GM21390 (cell line): ENCODE measurements at regions not wholly inside any gene's neighbourhood (a gene's known extent, or its start where the extent isn't known, plus 50 kb on each side); places are given as distances from the start of the nearest gene placed in this dataset.
A peak's percentile ranks its signal among the peaks of the same experiment; 100 is the strongest.

Experiments
- ATAC-seq: cut with Tn5 transposase; IDR thresholded peaks from one replicate; pipeline ENCODE4 v1.9.1; 2021; ENCODE audit not compliant: unreplicated experiment

DNA sequence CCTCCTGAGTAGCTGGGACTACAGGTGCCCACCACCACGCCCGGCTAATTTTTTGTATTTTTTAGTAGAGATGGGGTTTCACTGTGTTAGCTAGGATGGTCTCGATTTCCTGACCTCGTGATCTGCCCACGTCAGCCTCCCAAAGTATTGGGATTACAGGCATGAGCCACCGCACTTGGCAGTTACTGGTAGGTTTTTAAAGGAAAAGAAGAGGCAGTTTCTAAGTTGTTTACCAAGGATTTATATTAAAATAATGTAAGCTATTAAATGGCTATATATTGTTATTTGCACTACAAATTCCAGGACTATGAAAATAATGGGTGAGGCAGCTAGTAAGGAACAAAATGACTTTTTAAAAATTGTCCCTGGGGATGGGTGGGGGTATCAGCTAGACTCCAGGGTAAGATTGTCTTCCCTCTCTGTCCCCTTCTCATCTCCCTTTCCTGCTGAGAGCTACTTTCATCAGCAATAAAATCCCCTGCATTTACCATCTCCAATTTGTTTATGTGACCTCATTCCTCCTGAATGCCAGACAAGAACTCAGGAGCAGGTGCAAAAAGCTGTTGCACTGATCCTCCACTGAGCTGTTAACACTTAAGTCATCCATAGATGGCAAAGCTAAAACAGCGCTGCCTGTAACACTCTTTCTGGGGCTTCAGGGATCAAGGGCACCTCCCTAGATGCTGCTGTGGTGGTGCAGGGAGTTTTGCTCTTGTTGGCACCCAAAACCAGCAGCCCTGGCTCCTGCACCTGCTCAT is 165.2 kb downstream of the ZPLD1 start:
- ATAC-seq: no peak

DNA sequence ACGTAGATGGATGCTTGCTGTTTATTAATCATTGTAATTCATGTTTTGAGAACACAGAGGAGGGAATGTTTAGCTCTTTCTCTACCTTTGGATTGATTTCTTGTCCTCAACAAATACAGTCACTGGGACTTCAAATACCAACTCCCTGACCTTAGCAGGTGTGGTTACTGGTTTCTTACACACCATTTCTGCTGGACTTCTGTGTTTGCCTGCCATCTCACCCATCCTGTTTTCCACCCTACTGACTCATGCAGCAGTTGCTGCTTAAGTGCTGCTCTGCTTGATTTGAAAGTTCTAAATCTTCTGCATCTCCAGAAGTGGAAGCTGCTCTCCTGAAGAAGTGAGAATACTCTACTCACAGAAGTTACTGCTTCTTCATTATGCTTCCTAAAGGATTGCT is 170.3 kb downstream of the ZPLD1 start:
- no peak for ATAC-seq

DNA sequence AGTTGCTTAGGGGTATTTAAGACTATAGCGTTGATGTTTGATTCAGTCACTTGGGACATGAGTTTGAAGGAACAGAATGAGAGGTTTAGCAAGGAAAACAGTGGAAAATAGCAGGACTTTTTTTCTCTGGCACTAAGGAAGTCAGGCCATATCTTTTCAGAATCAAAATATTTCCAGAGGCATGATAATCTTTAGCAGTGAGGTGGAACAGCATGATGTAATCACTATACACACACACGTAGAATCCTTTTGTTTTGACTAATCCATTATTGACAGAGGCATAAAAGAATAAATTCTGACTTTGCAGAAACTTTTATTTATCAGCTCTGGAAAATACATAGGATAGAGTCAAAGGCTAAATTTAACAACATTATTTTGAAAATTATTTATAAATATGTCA is 174.1 kb downstream of the ZPLD1 start:
- no peak for ATAC-seq

GRCh38 chr3:102614021-102614569 is 179.3 kb downstream of the ZPLD1 start:
- no peak for ATAC-seq

GRCh38 chr3:102614585-102614984 is 179.8 kb downstream of the ZPLD1 start:
- no peak for ATAC-seq

- ATAC-seq: no peak
These were observed 182.6 kb downstream of the ZPLD1 start for GRCh38 chr3:102617381-102617780.

DNA sequence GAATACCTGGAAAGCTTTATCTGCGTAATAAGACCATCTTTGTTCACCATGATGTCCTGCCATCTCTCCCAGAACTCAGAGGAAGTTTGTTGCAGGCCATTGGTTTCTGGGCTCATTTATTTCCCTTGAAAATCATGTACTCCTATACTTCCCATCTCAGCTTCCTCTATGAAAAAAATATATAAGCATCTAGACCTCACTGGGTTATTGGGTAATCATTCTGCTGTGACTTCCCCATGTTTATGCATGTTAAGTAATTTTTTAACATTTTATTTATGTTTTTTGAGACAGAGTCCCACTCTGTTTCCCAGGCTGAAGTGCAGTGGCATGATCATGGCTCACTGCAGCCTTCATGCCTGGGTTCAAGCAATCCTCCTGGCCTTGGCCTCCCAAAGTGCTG is 184.5 kb downstream of the ZPLD1 start:
- ATAC-seq: no peak

DNA sequence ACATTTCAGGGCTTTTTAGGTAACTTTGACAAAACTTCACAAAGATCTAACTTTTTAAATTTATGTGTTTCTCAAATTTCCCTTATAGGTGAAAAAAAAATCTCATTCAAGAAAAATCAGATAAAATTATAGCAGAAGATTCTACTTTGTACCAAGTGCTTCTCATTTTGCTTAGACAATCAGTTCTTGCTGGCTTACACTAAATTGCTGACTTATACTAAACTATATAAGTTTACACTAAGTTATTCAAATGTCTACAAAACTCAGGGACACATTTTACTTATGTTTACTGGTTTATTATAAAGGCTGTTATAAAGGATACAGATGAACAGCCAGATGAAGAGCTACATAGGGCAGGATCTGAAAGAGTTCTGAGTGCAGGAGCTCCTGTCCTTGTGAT is 195.1 kb downstream of the ZPLD1 start:
- ATAC-seq: no peak

DNA sequence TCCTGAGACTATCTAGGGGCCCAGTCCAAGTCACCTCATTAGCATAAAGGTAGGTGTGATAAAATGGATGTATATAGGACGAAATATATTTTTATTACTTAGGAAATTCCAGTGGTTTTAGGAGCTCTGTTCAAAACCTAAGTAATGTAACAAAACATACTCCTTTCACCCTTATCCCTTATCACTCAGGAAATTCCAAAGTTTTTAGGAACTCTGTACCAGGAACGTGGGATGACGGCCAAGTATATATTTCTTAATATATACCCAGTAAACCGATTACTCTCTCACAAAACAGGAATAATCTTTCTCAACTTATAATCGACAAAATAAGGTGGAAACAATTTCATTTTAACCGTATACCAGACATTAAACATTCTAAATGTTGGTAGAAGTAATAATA is 195.7 kb downstream of the ZPLD1 start:
- no peak for ATAC-seq

DNA sequence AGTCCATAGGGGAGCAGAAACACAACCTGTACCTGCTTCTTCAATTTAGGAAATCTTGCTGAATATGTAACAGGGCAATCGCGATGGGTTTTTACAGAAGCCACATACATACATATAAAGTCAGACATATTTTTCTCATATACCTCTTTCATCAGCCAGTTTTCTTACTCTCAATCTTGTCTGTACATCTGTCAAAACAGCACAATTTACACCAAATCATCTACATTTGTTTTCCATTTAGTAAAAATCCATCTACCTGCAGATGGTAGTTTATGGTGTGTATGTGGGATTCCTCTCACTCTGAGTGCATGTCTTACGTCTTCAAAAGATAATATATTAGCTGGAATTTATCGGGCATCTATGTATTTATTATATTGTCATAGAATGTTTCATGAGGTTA is 208.7 kb downstream of the ZPLD1 start:
- ATAC-seq: no peak

- no peak for ATAC-seq
These were observed 211.7 kb downstream of the ZPLD1 start for GRCh38 chr3:102646557-102646956.

DNA sequence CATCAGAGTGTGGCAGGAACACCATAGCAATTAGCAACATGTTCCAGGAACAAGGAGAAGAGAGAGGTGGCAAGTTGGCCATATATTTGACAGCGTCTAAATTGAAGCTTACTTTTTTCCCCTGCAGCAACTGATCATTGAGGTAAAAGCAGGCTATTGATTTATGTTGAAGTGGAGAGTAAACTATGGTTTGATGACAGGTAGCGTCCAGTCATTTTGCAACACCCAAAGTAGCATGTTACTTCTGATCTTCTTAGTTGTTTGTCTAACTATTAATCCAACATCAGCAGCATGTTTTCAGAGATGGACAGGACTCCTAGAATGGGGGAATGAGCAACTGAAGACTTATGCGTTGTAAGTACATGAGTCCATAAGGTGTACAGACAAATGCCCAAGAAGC is 225.8 kb downstream of the ZPLD1 start:
- no peak for ATAC-seq

DNA sequence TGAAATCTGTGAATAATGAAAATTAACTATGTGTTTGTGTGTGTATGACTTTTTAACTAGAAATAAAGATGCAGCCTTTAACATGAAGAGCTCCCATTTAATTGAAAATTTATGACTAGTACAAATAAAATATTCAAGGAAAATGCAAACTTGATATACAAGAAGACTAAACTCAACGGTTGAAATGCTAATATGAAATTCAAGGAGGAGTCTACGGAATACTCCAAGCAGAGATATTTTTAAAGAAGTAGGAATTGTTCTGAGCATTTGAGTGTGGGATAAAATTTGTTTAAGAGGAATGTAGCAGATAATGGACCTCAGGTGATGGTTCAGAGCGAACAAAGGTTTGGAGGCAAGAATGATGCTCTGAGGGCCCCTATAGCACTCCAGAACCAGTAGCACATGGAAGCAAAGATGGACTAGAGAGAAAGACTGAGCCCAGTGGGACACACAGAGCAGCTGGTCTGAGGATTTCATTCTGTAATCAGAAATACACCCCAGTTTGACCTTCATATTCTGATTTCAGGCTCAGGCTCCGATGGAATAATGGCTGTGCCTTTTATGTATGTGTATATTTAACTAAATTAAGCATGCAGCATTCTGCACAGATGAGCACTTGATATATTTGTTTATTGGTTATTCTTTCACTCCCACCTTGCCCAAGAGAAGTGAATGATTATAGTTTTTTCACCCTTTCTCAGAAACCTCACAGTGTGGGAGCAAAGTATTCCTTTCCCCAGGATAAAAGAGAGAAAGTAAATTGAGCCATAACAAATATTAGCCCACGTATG is 227.1 kb downstream of the ZPLD1 start:
- no peak for ATAC-seq

DNA sequence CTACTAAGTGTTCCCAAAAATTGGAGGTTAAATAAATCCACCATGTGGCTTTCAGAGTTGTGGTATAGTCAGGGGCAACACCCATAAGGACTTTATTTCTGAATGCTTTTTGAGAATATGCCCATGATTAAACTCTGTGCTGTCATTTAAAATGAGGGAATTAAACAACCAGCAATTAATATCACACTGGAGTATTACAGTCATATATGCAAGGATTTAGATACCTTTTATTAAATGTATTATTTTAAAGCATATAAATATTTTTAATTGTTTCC is 227.6 kb downstream of the ZPLD1 start:
- no peak for ATAC-seq

- ATAC-seq: no peak
These were observed 229.3 kb downstream of the ZPLD1 start for GRCh38 chr3:102664126-102664525.

DNA sequence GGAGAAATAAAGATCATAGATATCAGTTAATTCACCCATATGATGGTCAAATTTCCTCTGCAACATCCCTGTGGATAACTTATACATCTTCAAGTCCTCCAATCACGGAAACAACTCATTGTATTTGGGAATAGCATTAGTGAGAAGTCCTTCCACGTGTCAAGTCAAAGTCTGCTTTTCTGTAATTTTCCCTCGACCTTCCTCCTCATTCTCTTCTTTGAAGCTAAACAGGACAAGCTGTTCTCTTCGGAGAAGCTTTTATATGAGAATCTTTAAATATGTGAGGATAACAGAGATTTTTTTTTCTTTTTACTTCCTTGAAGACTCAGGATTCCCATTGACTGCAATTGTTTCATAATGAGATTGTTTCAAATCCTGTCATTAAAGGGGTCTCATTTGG is 230.4 kb downstream of the ZPLD1 start:
- no peak for ATAC-seq

DNA sequence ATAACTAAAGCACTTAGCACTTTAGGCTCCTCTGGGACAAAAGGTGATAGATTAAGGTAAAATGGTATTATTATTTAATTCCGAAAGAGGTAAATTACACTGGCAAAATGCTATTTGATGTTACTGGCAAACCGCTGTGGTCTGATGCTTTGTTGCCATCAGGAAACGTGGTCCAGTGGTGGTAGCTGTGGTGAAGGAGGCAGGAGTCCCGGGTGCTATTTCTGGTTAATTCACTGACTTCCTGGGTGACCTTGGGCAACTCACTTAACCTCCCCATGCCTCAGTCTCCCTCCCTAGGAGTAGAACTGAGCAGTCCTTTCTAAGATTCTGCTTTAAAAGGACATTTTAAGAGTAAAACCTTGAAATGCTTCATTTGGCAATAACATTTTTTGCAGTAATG is 233.4 kb downstream of the ZPLD1 start:
- no peak for ATAC-seq

- ATAC-seq: no peak
These were observed 236.2 kb downstream of the ZPLD1 start for GRCh38 chr3:102670986-102671385.

DNA sequence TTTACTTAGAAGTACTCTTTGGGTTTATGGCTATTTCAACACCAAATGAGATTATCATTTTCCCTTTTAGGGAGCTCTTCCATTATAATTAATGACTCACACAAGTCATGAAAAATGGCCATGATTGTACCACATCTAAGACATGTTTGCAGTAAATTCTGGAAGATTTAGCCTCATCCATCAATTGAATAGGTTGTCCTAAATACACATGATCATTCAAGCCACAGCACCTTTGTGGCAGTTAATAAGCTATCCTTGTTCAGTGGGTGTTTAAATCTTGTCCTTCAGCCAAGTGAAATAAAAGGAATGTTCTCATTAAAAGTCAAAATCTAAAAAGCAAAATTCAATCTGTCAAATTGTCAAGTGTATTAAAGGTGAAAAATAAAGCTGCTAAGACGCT is 237.5 kb downstream of the ZPLD1 start:
- no peak for ATAC-seq

- peak; percentile 81 for ATAC-seq
These were observed 238.7 kb downstream of the ZPLD1 start for GRCh38 chr3:102673271-102674115.

- ATAC-seq: no peak
These were observed 239.5 kb downstream of the ZPLD1 start for GRCh38 chr3:102674284-102674683.

DNA sequence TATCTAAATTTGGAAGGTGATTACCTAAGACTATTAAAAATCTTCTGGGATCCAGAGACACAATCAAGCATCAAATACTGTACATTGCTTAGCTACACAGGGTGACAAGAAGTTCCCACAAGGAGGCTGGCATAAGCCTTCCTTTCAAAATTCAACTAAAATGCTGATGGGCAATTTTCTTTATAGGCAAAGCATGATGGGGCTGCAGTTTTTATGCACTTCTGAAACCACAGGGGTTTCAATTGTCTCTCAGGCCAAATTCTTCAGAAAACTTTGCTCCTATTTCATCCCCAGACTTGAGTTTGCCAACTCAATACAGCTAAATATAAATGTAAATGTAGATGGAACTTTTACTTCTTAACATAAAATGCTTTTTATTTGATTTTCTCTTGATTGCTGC is 241.6 kb downstream of the ZPLD1 start:
- no peak for ATAC-seq
